Epithelial cell of proximal tubule (primary cell): ENCODE measurements at regions not wholly inside any gene's neighbourhood (a gene's known extent, or its start where the extent isn't known, plus 50 kb on each side); places are given as distances from the start of the nearest gene placed in this dataset.

Source experiments
- DNase-seq: peaks from one replicate; pipeline ENCODE4 v3.0.0-alpha.2; 2011; ENCODE audit warnings: low read depth
- H3K4me3 ChIP-seq: 2 replicates; pipeline ENCODE4 v1.5.1; 2011; ENCODE audit warnings: low read depth, mild to moderate bottlenecking, low read length
- TF ChIP-seq, protein P1 (sequence below): conservative IDR thresholded peaks from 2 replicates; pipeline ENCODE4 v1.5.1; 2012; ENCODE audit warnings: low read depth, mild to moderate bottlenecking, low read length

DNA sequence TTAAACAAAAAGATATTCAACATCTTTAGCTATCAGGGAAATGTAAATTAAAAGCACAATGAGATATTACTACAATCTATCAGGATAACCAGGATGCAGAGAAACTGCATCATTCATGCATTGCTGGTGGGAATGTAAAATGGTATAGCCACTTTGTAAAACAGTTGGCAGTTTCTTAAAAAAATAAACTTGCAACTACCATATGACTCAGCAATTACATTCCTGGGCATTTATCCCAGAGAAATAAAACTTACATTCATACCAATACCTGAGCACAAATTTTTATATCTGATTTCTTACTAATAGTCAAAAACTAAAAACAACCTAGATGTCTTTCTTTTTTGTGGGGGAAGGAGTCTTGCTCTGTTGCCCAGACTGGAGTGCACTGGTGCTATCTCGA lies 190.3 kb upstream of the TAB2 start:
- DNase-seq: no peak
- TF ChIP-seq, protein P1, sequence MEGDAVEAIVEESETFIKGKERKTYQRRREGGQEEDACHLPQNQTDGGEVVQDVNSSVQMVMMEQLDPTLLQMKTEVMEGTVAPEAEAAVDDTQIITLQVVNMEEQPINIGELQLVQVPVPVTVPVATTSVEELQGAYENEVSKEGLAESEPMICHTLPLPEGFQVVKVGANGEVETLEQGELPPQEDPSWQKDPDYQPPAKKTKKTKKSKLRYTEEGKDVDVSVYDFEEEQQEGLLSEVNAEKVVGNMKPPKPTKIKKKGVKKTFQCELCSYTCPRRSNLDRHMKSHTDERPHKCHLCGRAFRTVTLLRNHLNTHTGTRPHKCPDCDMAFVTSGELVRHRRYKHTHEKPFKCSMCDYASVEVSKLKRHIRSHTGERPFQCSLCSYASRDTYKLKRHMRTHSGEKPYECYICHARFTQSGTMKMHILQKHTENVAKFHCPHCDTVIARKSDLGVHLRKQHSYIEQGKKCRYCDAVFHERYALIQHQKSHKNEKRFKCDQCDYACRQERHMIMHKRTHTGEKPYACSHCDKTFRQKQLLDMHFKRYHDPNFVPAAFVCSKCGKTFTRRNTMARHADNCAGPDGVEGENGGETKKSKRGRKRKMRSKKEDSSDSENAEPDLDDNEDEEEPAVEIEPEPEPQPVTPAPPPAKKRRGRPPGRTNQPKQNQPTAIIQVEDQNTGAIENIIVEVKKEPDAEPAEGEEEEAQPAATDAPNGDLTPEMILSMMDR: no peak
- H3K4me3 ChIP-seq: no peak overlapping the region

DNA sequence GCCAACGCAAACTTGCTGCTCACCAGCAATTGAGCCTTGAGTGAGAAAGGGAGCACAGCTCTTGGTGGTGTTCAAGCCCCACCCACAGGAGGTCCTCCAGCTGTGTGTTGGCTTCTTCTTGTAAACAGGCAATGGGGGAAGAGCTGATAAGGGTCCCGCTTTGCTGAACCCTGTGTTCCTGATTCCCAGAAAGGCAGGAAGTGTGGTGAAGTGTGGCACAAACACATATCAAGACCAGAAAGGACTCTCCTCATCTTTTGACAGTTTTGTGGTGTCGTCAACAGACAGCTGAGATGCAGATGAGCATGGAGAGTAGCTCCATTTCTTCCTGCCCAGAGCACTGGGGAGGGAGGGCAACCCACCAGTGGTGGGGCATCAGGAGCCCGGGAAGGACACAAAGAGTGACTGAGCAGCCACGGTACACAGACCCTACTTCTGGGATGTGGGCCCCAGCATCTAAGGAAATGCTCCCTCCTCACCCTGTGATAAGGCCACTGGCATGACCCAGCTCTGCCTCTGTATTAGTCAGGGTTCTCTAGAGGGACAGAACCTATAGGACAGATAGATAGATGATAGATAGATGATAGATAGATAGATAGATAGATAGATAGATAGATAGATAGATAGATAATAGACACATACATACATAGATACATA lies 188.9 kb upstream of the TAB2 start:
- TF ChIP-seq, protein P1: no peak
- DNase-seq: no peak

DNA sequence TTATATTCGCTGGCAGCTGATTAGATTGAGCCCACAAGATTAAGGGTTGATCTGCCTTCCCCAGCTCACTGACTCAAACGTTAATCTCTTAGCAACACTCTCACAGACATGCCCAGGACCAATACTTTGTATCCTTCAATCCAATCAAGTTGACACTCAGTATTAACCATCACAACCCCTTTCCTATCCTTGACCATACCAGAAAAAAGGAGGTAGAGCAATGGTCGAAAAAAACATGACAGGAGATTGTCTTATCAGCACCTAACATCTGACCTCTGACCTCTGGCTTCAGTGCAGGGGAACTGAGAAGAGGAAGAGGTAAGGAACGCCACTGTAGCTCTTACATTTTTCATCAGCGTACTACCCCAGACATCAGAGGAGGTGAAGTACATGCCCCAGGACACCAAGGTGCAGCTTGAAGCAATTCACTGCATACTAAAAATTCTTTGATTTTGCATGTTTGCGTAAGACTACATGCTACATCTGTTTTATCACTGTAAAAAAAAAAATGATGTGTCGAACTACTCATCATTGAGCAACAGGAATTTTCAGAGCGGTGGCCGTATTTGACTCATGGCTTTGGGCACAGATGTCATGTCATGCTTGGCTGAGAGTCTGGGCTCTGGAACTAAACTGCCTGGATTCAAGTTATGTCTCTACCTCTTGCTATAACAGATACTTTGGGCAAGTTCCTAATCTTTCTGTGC lies 188.0 kb upstream of the TAB2 start:
- peak; percentile 76 for DNase-seq
- TF ChIP-seq, protein P1: no peak

More for the DNA sequence above, 188.9 kb upstream of the TAB2 start:
- no peak overlapping the region for H3K4me3 ChIP-seq

DNA sequence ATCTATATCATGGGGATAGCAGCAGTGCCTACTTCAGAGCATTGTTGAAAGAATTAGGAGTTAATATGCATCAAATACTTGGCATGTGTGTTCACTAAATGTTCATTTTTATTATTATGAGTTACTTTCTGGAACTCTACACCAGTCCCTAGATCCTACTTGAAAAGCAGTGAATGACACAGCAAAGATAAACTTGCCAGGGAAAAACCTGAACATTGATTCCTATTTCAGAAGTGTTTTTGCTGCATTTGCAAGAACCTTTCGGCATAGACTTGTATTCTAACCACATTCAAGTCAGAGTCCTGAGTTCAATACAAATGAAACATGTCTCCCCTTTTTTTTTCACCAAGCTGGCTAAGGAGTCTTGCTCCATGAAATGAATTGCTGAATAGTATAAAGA lies 187.4 kb upstream of the TAB2 start:
- TF ChIP-seq, protein P1: no peak

More for the DNA sequence above, 188.0 kb upstream of the TAB2 start:
- no peak overlapping the region for H3K4me3 ChIP-seq

DNA sequence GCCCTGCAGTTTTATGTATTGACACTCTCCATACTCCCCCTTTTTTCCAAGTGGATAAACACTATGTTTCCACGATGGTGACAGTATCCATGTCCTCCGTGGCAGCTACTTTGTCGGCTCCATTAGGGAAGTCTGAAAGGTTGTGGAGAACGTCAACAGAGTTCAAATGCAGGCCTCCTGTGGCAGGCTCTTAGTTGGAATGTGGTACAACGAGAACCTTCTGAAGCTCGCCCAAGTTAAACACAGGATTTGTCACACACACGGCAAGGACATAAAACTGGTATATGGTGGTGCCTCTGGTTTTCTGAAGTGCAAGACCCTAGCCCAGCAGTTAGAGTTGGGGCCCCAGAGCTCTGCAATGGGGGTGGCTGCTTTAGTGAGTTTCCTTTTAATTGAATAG lies 187.0 kb upstream of the TAB2 start:
- no peak for DNase-seq
- TF ChIP-seq, protein P1: no peak
- H3K4me3 ChIP-seq: no peak overlapping the region

More for the DNA sequence above, 187.4 kb upstream of the TAB2 start:
- DNase-seq: no peak
- H3K4me3 ChIP-seq: no peak overlapping the region

DNA sequence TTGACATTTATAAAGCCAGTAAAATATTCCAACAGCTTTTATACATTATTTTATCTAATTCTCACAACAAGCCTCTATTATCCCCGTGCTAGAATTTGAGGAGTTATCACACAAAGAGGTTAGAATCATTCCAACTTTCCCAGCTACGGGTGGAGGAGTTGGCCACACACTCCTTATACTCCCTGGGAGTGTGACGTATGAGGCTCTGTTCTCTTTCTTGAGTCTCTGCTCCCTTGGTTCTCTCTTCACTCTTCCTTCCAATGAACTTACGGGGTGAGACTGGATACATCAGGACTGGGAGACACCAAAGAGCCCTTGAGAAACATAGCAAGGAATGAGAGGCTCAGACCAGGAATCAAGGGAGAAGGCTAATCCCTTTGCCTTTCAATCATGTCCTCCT lies 185.6 kb upstream of the TAB2 start:
- no peak overlapping the region for H3K4me3 ChIP-seq
- DNase-seq: no peak
- TF ChIP-seq, protein P1: no peak

DNA sequence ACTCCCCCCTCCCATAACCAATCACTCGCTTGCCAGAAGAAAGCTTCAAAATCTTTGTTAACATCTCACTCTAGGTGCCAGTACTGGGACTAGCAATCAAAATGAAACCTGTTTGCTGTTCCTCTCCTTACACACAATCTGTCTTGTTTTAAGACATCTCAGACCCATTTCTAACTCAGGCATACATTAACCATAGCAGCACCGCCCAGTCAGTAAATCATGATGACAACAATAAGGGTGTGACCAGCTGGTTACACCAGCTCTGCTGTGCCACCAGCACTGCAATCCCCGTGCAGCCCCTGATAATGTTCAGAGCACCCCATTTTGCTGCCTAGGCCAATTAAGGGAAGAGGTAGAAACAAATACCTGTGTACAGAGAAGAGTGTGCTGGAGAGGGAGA lies 185.2 kb upstream of the TAB2 start:
- TF ChIP-seq, protein P1: no peak
- DNase-seq: no peak
- H3K4me3 ChIP-seq: no peak overlapping the region
